ENCODE measurements at regions not wholly inside any gene's neighbourhood (a gene's known extent, or its start where the extent isn't known, plus 50 kb on each side); places are given as distances from the start of the nearest gene placed in this dataset.

DNA sequence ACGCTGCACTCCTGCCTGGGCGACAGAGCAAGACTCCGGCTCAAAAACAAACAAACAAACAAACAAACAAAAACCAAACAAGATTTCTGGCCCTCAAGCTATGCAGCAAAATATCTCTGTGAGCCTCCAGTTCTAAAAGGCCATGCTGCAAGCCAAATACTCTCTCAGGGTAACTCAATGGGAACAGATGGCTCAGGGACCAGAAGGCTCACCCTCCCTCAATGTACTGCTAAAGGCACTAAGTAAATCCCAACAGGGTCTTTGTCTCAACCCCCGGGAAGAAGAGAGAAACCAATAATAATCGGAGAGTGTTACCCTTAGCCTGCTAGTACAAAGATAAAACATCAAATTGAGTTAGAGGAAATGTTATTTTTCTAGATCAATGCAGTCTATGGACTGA, 119.7 kb upstream of the ZC3H12C start:
- no peak for DNase-seq
- no peaks in the 10 kb centered on the region for H3K9me3 ChIP-seq (ENCODE audit: control insufficient read depth in 1 of 2, insufficient read depth in 1 of 2, low read length in 2 of 2)
- no peaks in the 10 kb centered on the region for H3K36me3 Mint-ChIP-seq (ENCODE audit: low read depth)
- peaks cover 2% of the 10 kb centered on the region for H3K4me1 ChIP-seq (ENCODE audit: insufficient read depth, low read length)
- no peaks in the 10 kb centered on the region for H3K36me3 ChIP-seq (ENCODE audit: insufficient read depth, low read length)
- H3K27ac Mint-ChIP-seq = no peak overlapping the region
- no peak for ATAC-seq (ENCODE audit: poor library complexity)
- intact Hi-C loops (cut with DNase I, micrococcal nuclease) = no loop called here
- H3K27me3 ChIP-seq (ENCODE audit: control insufficient read depth in 1 of 2, insufficient read depth in 2 of 2, low read length in 2 of 2) = no peaks in the 10 kb centered on the region
- H3K4me1 Mint-ChIP-seq (ENCODE audit: low read depth) = peaks cover 13% of the 10 kb centered on the region
- TF ChIP-seq CTCF (IDR thresholded peaks at IDR 0.05) = no peak
- H3K27me3 Mint-ChIP-seq = peaks cover 5% of the 10 kb centered on the region
- CTCF ChIA-PET = no interaction called here
- POLR2A ChIA-PET = no interaction called here
- H3K4me3 ChIP-seq (ENCODE audit: low read length) = no peak overlapping the region
- no peaks in the 10 kb centered on the region for H3K9me3 Mint-ChIP-seq
- H3K4me3 Mint-ChIP-seq = no peak overlapping the region
- H3K27ac ChIP-seq (ENCODE audit: low read depth in 1 of 2, low read length in 2 of 2) = no peak overlapping the region

DNA sequence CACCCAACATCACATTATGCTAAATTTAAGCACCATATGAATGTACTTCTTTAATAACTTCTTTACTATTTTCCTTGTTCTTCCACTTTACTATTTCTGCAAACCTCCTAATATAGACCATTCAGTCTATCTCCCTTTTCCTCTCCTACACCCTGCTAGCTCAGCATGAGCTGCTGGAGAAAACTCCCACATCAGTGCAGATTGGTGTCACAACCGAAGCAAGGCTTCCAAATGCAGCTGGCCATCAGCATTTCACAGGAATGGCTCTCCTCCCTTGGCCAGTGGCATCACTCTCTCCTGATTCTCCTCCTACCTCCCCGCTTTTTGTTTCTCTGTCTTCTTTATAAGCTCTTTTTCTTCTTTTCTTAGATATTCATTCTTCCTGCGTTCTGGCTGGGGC, 118.7 kb upstream of the ZC3H12C start:
- no peak overlapping the region for H3K27ac ChIP-seq (ENCODE audit: low read depth in 1 of 2, low read length in 2 of 2)
- ATAC-seq (ENCODE audit: poor library complexity) (no peak), DNase-seq (no peak)
- POLR2A ChIA-PET = no interaction called here
- TF ChIP-seq CTCF (IDR thresholded peaks at IDR 0.05) = no peak
- Mint-ChIP-seq H3K4me1 (ENCODE audit: low read depth) (peaks cover 13% of the 10 kb centered on the region), H3K9me3 (no peaks in the 10 kb centered on the region), H3K4me3 (no peak overlapping the region), H3K36me3 (ENCODE audit: low read depth) (no peaks in the 10 kb centered on the region), H3K27me3 (peaks cover 8% of the 10 kb centered on the region), H3K27ac (no peak overlapping the region)
- H3K4me1 ChIP-seq (ENCODE audit: insufficient read depth, low read length) = peaks cover 2% of the 10 kb centered on the region
- H3K4me3 ChIP-seq (ENCODE audit: low read length) = no peak overlapping the region
- H3K9me3 ChIP-seq (ENCODE audit: control insufficient read depth in 1 of 2, insufficient read depth in 1 of 2, low read length in 2 of 2) = no peaks in the 10 kb centered on the region
- CTCF ChIA-PET = no interaction called here
- no peaks in the 10 kb centered on the region for H3K36me3 ChIP-seq (ENCODE audit: insufficient read depth, low read length)
- H3K27me3 ChIP-seq (ENCODE audit: control insufficient read depth in 1 of 2, insufficient read depth in 2 of 2, low read length in 2 of 2) = no peaks in the 10 kb centered on the region
- intact Hi-C loops (cut with DNase I, micrococcal nuclease) = no loop called here

- H3K36me3 Mint-ChIP-seq (ENCODE audit: low read depth) = no peaks in the 10 kb centered on the region
- ChIA-PET CTCF (no interaction called here), POLR2A (no interaction called here)
- H3K9me3 Mint-ChIP-seq = no peaks in the 10 kb centered on the region
- no peaks in the 10 kb centered on the region for H3K4me1 ChIP-seq (ENCODE audit: insufficient read depth, low read length)
- DNase-seq (no peak), ATAC-seq (ENCODE audit: poor library complexity) (no peak)
- no peaks in the 10 kb centered on the region for H3K27me3 ChIP-seq (ENCODE audit: control insufficient read depth in 1 of 2, insufficient read depth in 2 of 2, low read length in 2 of 2)
- intact Hi-C loops (cut with DNase I, micrococcal nuclease) = no loop called here
- TF ChIP-seq CTCF (IDR thresholded peaks at IDR 0.05) = no peak
- no peak overlapping the region for H3K27ac ChIP-seq (ENCODE audit: low read depth in 1 of 2, low read length in 2 of 2)
- peaks cover 8% of the 10 kb centered on the region for H3K27me3 Mint-ChIP-seq
- H3K4me1 Mint-ChIP-seq (ENCODE audit: low read depth) = peaks cover 1% of the 10 kb centered on the region
- H3K9me3 ChIP-seq (ENCODE audit: control insufficient read depth in 1 of 2, insufficient read depth in 1 of 2, low read length in 2 of 2) = no peaks in the 10 kb centered on the region
- H3K27ac Mint-ChIP-seq = no peak overlapping the region
- H3K36me3 ChIP-seq (ENCODE audit: insufficient read depth, low read length) = no peaks in the 10 kb centered on the region
- no peak overlapping the region for H3K4me3 Mint-ChIP-seq
- no peak overlapping the region for H3K4me3 ChIP-seq (ENCODE audit: low read length)
Observed at GRCh38 chr11:109978895-109979294, 114.3 kb upstream of the ZC3H12C start.
